Neural progenitor cell (in vitro differentiated cells): ENCODE measurements at regions not wholly inside any gene's neighbourhood (a gene's known extent, or its start where the extent isn't known, plus 50 kb on each side); places are given as distances from the start of the nearest gene placed in this dataset.
A peak's percentile ranks its signal among the peaks of the same experiment; 100 is the strongest.

Experiments used
- DNase-seq: peaks from one replicate; pipeline ENCODE4 v3.0.0-alpha.2; 2016; ENCODE audit warnings: low spot score
- H2AFZ ChIP-seq: fragments of 200-600 bp; sonication (generic); replicated peaks from 2 replicates; pipeline ENCODE4 v1.6.1; 2016; ENCODE audit warnings: antibody characterized with exemption
- H3F3A ChIP-seq: fragments of 200-600 bp; sonication (generic); 2 replicates; pipeline ENCODE4 v1.6.1; 2016; ENCODE audit warnings: antibody characterized with exemption, low read depth
- H3K27ac ChIP-seq: fragments of 200-600 bp; sonication (generic); 2 replicates; pipeline ENCODE4 v1.5.1; 2016; ENCODE audit warnings: mild to moderate bottlenecking
- H3K27me3 ChIP-seq: fragments of 200-600 bp; sonication (generic); 2 replicates; pipeline ENCODE4 v1.6.1; 2016; ENCODE audit warnings: mild to moderate bottlenecking, moderate library complexity
- H3K36me3 ChIP-seq: fragments of 200-600 bp; sonication (generic); 2 replicates; pipeline ENCODE4 v1.5.1; 2016
- H3K4me1 ChIP-seq: fragments of 200-600 bp; sonication (generic); 2 replicates; pipeline ENCODE4 v1.6.1; 2016; ENCODE audit warnings: mixed run types
- H3K4me2 ChIP-seq: fragments of 200-600 bp; sonication (generic); 2 replicates; pipeline ENCODE4 v1.6.1; 2016
- H3K4me3 ChIP-seq: fragments of 200-600 bp; sonication (generic); 2 replicates; pipeline ENCODE4 v1.5.1; 2016
- H3K79me2 ChIP-seq: fragments of 200-600 bp; sonication (generic); 2 replicates; pipeline ENCODE4 v1.6.1; 2016; ENCODE audit warnings: low read depth
- H3K9ac ChIP-seq: fragments of 200-600 bp; sonication (generic); 2 replicates; pipeline ENCODE4 v1.6.1; 2016
- H3K9me3 ChIP-seq: fragments of 200-600 bp; sonication (generic); 2 replicates; pipeline ENCODE4 v1.5.1; 2016; ENCODE audit warnings: low read depth
- H4K20me1 ChIP-seq: fragments of 200-600 bp; sonication (generic); 2 replicates; pipeline ENCODE4 v1.6.1; 2016; ENCODE audit warnings: low read depth
- H3K27ac Mint-ChIP-seq: 3 replicates; pipeline ENCODE4 v1.8.0; 2021; ENCODE audit warnings: mixed read lengths
- H3K27me3 Mint-ChIP-seq: 2 replicates; pipeline ENCODE4 v1.8.0; 2022; ENCODE audit warnings: low read depth, mild to moderate bottlenecking, inconsistent platforms, moderate library complexity, mixed read lengths; ENCODE audit not compliant: insufficient read depth
- H3K36me3 Mint-ChIP-seq: 3 replicates; pipeline ENCODE4 v1.8.0; 2021; ENCODE audit warnings: mixed read lengths
- H3K4me1 Mint-ChIP-seq: 3 replicates; pipeline ENCODE4 v1.8.0; 2021; ENCODE audit warnings: mixed read lengths
- H3K4me3 Mint-ChIP-seq: 3 replicates; pipeline ENCODE4 v1.8.0; 2021; ENCODE audit warnings: mild to moderate bottlenecking, moderate library complexity, mixed read lengths
- H3K9me3 Mint-ChIP-seq: 3 replicates; pipeline ENCODE4 v1.8.0; 2020; ENCODE audit warnings: mixed read lengths
- EZH2 ChIP-seq: fragments of 200-600 bp; sonication (generic); IDR thresholded peaks from 2 replicates; pipeline ENCODE4 v1.6.1; 2017; ENCODE audit warnings: antibody characterized with exemption, mild to moderate bottlenecking, moderate library complexity
- EZH2phosphoT487 ChIP-seq: fragments of 200-600 bp; sonication (generic); IDR thresholded peaks from 2 replicates; pipeline ENCODE4 v1.6.1; 2017; ENCODE audit warnings: antibody characterized with exemption
- TF ChIP-seq, protein P1 (sequence below): fragments of 200-600 bp; sonication (generic); IDR thresholded peaks from 2 replicates; pipeline ENCODE4 v1.5.1; 2017; ENCODE audit warnings: antibody characterized with exemption, mild to moderate bottlenecking

DNA sequence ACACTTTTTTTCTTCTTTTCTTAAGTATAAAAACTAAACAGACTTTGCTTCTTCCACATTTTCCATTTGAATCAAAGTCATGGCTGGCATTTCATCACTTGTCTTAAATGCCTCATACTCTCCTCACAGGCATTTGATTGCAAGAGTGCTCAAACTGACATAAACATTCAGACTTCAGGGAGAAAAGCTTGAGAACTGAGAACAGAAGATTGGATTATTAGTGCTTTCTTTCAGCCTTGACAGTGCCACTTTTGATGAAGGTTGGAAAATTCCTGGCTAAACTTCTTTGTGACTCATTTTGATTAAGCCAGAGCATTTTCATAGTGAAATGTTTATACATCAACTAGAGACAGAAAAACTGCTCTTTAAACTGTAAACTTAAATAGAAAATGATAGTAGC lies 544.4 kb downstream of the DIPK2A start:
- no peaks in the 10 kb centered on the region for H3K79me2 ChIP-seq
- H3K27me3 ChIP-seq, result no peaks in the 10 kb centered on the region
- no peak overlapping the region for H3K9ac ChIP-seq
- no peaks in the 10 kb centered on the region for H4K20me1 ChIP-seq
- no peaks in the 10 kb centered on the region for H3K36me3 Mint-ChIP-seq
- peak overlapping the region; percentile 17 for H2AFZ ChIP-seq
- H3K4me3 Mint-ChIP-seq, result no peak overlapping the region
- H3K4me1 ChIP-seq, result no peaks in the 10 kb centered on the region
- H3K9me3 ChIP-seq, result no peaks in the 10 kb centered on the region
- DNase-seq, result no peak
- H3K4me2 ChIP-seq, result no peak overlapping the region
- no peak overlapping the region for H3K4me3 ChIP-seq
- H3K36me3 ChIP-seq, result no peaks in the 10 kb centered on the region
- no peaks in the 10 kb centered on the region for H3K27me3 Mint-ChIP-seq
- H3K9me3 Mint-ChIP-seq, result no peaks in the 10 kb centered on the region
- no peak for TF ChIP-seq EZH2phosphoT487
- TF ChIP-seq EZH2, result no peak
- TF ChIP-seq, protein P1, sequence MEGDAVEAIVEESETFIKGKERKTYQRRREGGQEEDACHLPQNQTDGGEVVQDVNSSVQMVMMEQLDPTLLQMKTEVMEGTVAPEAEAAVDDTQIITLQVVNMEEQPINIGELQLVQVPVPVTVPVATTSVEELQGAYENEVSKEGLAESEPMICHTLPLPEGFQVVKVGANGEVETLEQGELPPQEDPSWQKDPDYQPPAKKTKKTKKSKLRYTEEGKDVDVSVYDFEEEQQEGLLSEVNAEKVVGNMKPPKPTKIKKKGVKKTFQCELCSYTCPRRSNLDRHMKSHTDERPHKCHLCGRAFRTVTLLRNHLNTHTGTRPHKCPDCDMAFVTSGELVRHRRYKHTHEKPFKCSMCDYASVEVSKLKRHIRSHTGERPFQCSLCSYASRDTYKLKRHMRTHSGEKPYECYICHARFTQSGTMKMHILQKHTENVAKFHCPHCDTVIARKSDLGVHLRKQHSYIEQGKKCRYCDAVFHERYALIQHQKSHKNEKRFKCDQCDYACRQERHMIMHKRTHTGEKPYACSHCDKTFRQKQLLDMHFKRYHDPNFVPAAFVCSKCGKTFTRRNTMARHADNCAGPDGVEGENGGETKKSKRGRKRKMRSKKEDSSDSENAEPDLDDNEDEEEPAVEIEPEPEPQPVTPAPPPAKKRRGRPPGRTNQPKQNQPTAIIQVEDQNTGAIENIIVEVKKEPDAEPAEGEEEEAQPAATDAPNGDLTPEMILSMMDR, result no peak
- no peak overlapping the region for H3K27ac Mint-ChIP-seq
- H3K27ac ChIP-seq, result no peak overlapping the region
- H3K4me1 Mint-ChIP-seq, result peaks cover 4% of the 10 kb centered on the region
- no peaks in the 10 kb centered on the region for H3F3A ChIP-seq

DNA sequence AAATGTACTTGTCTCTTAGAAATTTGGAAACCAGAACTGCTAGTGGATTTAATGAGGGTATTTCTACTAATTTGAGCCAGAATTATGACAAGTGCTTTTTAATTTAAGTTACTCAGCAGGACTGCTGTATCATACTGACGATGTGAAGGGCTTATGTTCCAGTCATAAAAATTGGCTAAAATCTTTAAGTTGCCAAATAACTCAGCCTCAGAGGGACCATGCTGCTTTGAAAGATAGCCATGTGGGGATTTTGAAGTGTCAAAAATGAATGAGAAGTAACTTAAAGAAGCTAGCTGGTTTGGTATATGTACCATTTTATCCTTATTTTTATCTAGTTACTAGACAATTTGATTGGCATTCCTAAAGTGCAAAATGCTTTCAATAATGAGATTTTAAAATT lies 545.0 kb downstream of the DIPK2A start:
- no peak overlapping the region for H3K4me2 ChIP-seq
- no peaks in the 10 kb centered on the region for H3K9me3 ChIP-seq
- Mint-ChIP-seq H3K27me3 (no peaks in the 10 kb centered on the region), H3K4me3 (no peak overlapping the region), H3K36me3 (no peaks in the 10 kb centered on the region), H3K4me1 (peaks cover 4% of the 10 kb centered on the region), H3K9me3 (no peaks in the 10 kb centered on the region), H3K27ac (no peak overlapping the region)
- no peak overlapping the region for H3K9ac ChIP-seq
- no peaks in the 10 kb centered on the region for H3K27me3 ChIP-seq
- no peaks in the 10 kb centered on the region for H3F3A ChIP-seq
- no peaks in the 10 kb centered on the region for H3K79me2 ChIP-seq
- H3K4me1 ChIP-seq, result no peaks in the 10 kb centered on the region
- H3K4me3 ChIP-seq, result no peak overlapping the region
- DNase-seq, result no peak
- H3K36me3 ChIP-seq, result no peaks in the 10 kb centered on the region
- no peak for TF ChIP-seq EZH2phosphoT487
- no peak for TF ChIP-seq EZH2
- TF ChIP-seq, protein P1, result no peak
- H3K27ac ChIP-seq, result no peak overlapping the region
- no peaks in the 10 kb centered on the region for H4K20me1 ChIP-seq
- H2AFZ ChIP-seq, result no peak overlapping the region

DNA sequence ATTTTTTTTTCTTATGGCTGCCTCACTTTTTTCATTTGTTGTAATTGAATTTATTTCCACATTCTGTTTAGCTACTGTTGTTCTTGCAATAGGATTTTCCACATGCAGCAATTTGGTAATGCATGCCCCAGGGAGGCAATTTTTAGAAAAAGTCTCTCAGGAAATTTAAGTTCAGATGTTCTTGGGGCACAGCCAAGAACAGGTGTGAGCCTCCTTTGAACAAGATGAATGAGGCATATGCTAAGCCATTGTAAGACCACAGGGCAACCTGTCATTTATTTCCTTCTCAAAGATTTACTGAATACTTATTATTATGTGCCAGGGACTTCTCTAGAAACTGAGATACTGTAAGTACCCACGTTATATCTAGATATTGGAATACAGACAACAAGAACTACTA lies 549.5 kb downstream of the DIPK2A start:
- no peaks in the 10 kb centered on the region for H3K27me3 Mint-ChIP-seq
- H3K27ac Mint-ChIP-seq, result no peak overlapping the region
- no peak overlapping the region for H3K4me3 Mint-ChIP-seq

More for the DNA sequence above, 549.5 kb downstream of the DIPK2A start:
- no peak for TF ChIP-seq EZH2phosphoT487
- TF ChIP-seq, protein P1, result no peak
- no peak for TF ChIP-seq EZH2
- Histone ChIP-seq H3K4me2 (no peak overlapping the region), H3K9ac (no peak overlapping the region), H4K20me1 (no peaks in the 10 kb centered on the region), H3F3A (no peaks in the 10 kb centered on the region), H3K4me1 (no peaks in the 10 kb centered on the region), H2AFZ (no peak overlapping the region), H3K79me2 (no peaks in the 10 kb centered on the region), H3K36me3 (no peaks in the 10 kb centered on the region), H3K27me3 (no peaks in the 10 kb centered on the region), H3K9me3 (no peaks in the 10 kb centered on the region), H3K27ac (no peak overlapping the region), H3K4me3 (no peak overlapping the region)
- Mint-ChIP-seq H3K36me3 (no peaks in the 10 kb centered on the region), H3K4me1 (peaks cover 1% of the 10 kb centered on the region), H3K9me3 (no peaks in the 10 kb centered on the region)
- DNase-seq, result no peak
